Gastroesophageal sphincter (tissue), 3 donors: ENCODE measurements at regions not wholly inside any gene's neighbourhood (a gene's known extent, or its start where the extent isn't known, plus 50 kb on each side); places are given as distances from the start of the nearest gene placed in this dataset.

Experiments used
- EP300 ChIP-seq: sonication (generic); formaldehyde crosslinking; IDR thresholded peaks from one replicate; pipeline ENCODE4 v1.6.1; 2017; ENCODE audit warnings: antibody characterized with exemption, mild to moderate bottlenecking
- POLR2A ChIP-seq, 2 donors: fragments of 450-650 bp; IDR thresholded peaks; one replicate each; pipeline ENCODE4 v1.6.1; 2017; ENCODE audit warnings: antibody characterized with exemption in 2 of 2, mild to moderate bottlenecking in 2 of 2, moderate library complexity in 1 of 2
- POLR2AphosphoS5 ChIP-seq: sonication (generic); formaldehyde crosslinking; IDR thresholded peaks from one replicate; pipeline ENCODE4 v1.6.1; 2017; ENCODE audit warnings: antibody characterized with exemption
- TF ChIP-seq, protein P1 (sequence below), 4 experiments: fragments of 200-600 bp in 2 of 4; fragments of 450-650 bp in 2 of 4; sonication (generic) in 1 of 4; IDR thresholded peaks; one replicate each; pipeline ENCODE4 v1.5.1; 2017 to 2019; ENCODE audit warnings: antibody characterized with exemption in 4 of 4, mild to moderate bottlenecking in 2 of 4, moderate library complexity in 2 of 4

DNA sequence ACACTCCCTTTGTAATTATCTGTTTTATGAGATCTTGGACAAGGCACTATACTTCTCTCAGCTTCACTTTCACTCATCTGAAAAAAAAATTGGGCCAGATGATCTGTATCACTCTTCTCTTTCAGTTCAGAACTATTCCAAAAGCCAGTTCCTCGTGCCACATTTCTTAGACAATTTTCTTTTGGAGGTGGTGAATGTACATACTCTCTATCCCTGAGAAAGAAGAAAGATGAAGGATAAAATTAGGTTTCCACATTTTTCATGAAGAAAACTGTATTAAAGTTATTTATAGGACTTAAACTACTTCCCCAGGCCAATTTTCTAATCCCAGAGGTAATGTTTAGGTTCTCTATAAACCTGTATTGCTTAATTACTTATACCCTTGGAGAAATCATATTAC lies 171.6 kb downstream of the SLC6A15 start:
- TF ChIP-seq, protein P1, sequence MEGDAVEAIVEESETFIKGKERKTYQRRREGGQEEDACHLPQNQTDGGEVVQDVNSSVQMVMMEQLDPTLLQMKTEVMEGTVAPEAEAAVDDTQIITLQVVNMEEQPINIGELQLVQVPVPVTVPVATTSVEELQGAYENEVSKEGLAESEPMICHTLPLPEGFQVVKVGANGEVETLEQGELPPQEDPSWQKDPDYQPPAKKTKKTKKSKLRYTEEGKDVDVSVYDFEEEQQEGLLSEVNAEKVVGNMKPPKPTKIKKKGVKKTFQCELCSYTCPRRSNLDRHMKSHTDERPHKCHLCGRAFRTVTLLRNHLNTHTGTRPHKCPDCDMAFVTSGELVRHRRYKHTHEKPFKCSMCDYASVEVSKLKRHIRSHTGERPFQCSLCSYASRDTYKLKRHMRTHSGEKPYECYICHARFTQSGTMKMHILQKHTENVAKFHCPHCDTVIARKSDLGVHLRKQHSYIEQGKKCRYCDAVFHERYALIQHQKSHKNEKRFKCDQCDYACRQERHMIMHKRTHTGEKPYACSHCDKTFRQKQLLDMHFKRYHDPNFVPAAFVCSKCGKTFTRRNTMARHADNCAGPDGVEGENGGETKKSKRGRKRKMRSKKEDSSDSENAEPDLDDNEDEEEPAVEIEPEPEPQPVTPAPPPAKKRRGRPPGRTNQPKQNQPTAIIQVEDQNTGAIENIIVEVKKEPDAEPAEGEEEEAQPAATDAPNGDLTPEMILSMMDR (IDR thresholded peaks at IDR 0.05), result no peak
- TF ChIP-seq POLR2A (IDR thresholded peaks at IDR 0.05) (no peak), EP300 (no peak), POLR2AphosphoS5 (no peak)
